C4-2B (cell line): ENCODE measurements at regions not wholly inside any gene's neighbourhood (a gene's known extent, or its start where the extent isn't known, plus 50 kb on each side); places are given as distances from the start of the nearest gene placed in this dataset.

Experiments used
- H3K27ac ChIP-seq: fragments of 450-650 bp; 2 replicates; pipeline ENCODE4 v1.5.1; 2017
- CTCF ChIP-seq: fragments of 450-650 bp; conservative IDR thresholded peaks from 2 replicates; pipeline ENCODE4 v1.5.1; 2017; ENCODE audit warnings: mild to moderate bottlenecking
- ZFX ChIP-seq: fragments of 450-650 bp; IDR thresholded peaks from 2 replicates; pipeline ENCODE4 v1.6.1; 2017

- H3K27ac ChIP-seq = no peak overlapping the region
- no peak for TF ChIP-seq ZFX
- no peak for TF ChIP-seq CTCF
These were observed 112.5 kb upstream of the ANKRD1 start for GRCh38 chr10:91033324-91033950.

- TF ChIP-seq CTCF = no peak
- TF ChIP-seq ZFX = no peak
- H3K27ac ChIP-seq = no peak overlapping the region
These were observed 113.2 kb upstream of the ANKRD1 start for GRCh38 chr10:91034042-91034441.

GRCh38 chr10:91034494-91035159 lies 113.7 kb upstream of the ANKRD1 start:
- no peak for TF ChIP-seq ZFX
- TF ChIP-seq CTCF = no peak
- H3K27ac ChIP-seq = no peak overlapping the region

GRCh38 chr10:91035650-91036292 lies 114.9 kb upstream of the ANKRD1 start:
- TF ChIP-seq CTCF (no peak), ZFX (no peak)
- H3K27ac ChIP-seq = no peak overlapping the region

GRCh38 chr10:91036807-91037411 lies 116.0 kb upstream of the ANKRD1 start:
- no peak for TF ChIP-seq ZFX
- TF ChIP-seq CTCF = no peak
- H3K27ac ChIP-seq = no peak overlapping the region

- TF ChIP-seq ZFX (no peak), CTCF (no peak)
- no peak overlapping the region for H3K27ac ChIP-seq
These were observed 118.1 kb upstream of the ANKRD1 start for GRCh38 chr10:91038971-91039370.

- no peak for TF ChIP-seq ZFX
- TF ChIP-seq CTCF = no peak
- no peak overlapping the region for H3K27ac ChIP-seq
These were observed 119.5 kb upstream of the ANKRD1 start for GRCh38 chr10:91040343-91040742.
